IPS DF 4.7 (cell line): ENCODE measurements at regions not wholly inside any gene's neighbourhood (a gene's known extent, or its start where the extent isn't known, plus 50 kb on each side); places are given as distances from the start of the nearest gene placed in this dataset.

Source experiments
- DNase-seq: peaks from one replicate; pipeline ENCODE4 v3.0.0-alpha.2; 2013; ENCODE audit warnings: low spot score; ENCODE audit errors: extremely low read depth

- DNase-seq = no peak
Observed at GRCh38 chr14:39827901-39828655, 395.8 kb upstream of the FBXO33 start.

GRCh38 chr14:39812532-39813320 lies 380.5 kb upstream of the FBXO33 start:
- no peak for DNase-seq

GRCh38 chr14:39807271-39807670 lies 375.0 kb upstream of the FBXO33 start:
- no peak for DNase-seq

GRCh38 chr14:39784461-39784860 lies 352.2 kb upstream of the FBXO33 start:
- DNase-seq = no peak

GRCh38 chr14:39781466-39781865 lies 349.2 kb upstream of the FBXO33 start:
- no peak for DNase-seq

- no peak for DNase-seq
Observed at GRCh38 chr14:39773387-39774126, 341.3 kb upstream of the FBXO33 start.

GRCh38 chr14:39772627-39773026 lies 340.4 kb upstream of the FBXO33 start:
- DNase-seq = no peak

- no peak for DNase-seq
Observed at GRCh38 chr14:39768589-39768988, 336.4 kb upstream of the FBXO33 start.

- no peak for DNase-seq
Observed at GRCh38 chr14:39766397-39767000, 334.3 kb upstream of the FBXO33 start.

- no peak for DNase-seq
Observed at GRCh38 chr14:39765676-39766075, 333.4 kb upstream of the FBXO33 start.

GRCh38 chr14:39763402-39763890 lies 331.2 kb upstream of the FBXO33 start:
- no peak for DNase-seq

GRCh38 chr14:39762576-39763401 lies 330.6 kb upstream of the FBXO33 start:
- DNase-seq = no peak

GRCh38 chr14:39755269-39755878 lies 323.1 kb upstream of the FBXO33 start:
- no peak for DNase-seq

- DNase-seq = no peak
Observed at GRCh38 chr14:39740454-39740853, 308.2 kb upstream of the FBXO33 start.

- DNase-seq = no peak
Observed at GRCh38 chr14:39739796-39740195, 307.6 kb upstream of the FBXO33 start.

- DNase-seq = no peak
Observed at GRCh38 chr14:39734306-39734705, 302.1 kb upstream of the FBXO33 start.

- no peak for DNase-seq
Observed at GRCh38 chr14:39733741-39734140, 301.5 kb upstream of the FBXO33 start.

GRCh38 chr14:39731912-39732311 lies 299.7 kb upstream of the FBXO33 start:
- DNase-seq = no peak

- DNase-seq = no peak
Observed at GRCh38 chr14:39726563-39726962, 294.3 kb upstream of the FBXO33 start.
